Upper lobe of left lung (tissue), 4 donors: ENCODE measurements at regions not wholly inside any gene's neighbourhood (a gene's known extent, or its start where the extent isn't known, plus 50 kb on each side); places are given as distances from the start of the nearest gene placed in this dataset.

Experiments
- CTCF ChIP-seq, 6 experiments: fragments of 450-650 bp in 4 of 6; fragments of 200-600 bp in 2 of 6; sonication (generic) in 2 of 6; IDR thresholded peaks; one replicate each; pipeline ENCODE4 v1.5.1; 2016 to 2019; ENCODE audit warnings: antibody characterized with exemption in 6 of 6
- EP300 ChIP-seq, 4 donors: sonication (generic); formaldehyde crosslinking; IDR thresholded peaks; one replicate each; pipeline ENCODE4 v1.5.1; 2017; ENCODE audit warnings: antibody characterized with exemption in 4 of 4, control low read depth in 2 of 4
- POLR2A ChIP-seq, 4 donors: fragments of 450-650 bp; IDR thresholded peaks; one replicate each; pipeline ENCODE4 v1.5.1; 2016 to 2017; ENCODE audit warnings: antibody characterized with exemption in 4 of 4, mild to moderate bottlenecking in 2 of 4
- POLR2AphosphoS5 ChIP-seq, 2 donors: sonication (generic); formaldehyde crosslinking; IDR thresholded peaks; one replicate each; pipeline ENCODE4 v1.5.1; 2017; ENCODE audit warnings: antibody characterized with exemption in 2 of 2

GRCh38 chr15:61425934-61426333 is 196.8 kb upstream of the RORA start:
- TF ChIP-seq CTCF (IDR thresholded peaks at IDR 0.05) (no peak), POLR2A (IDR thresholded peaks at IDR 0.05) (no peak), POLR2AphosphoS5 (IDR thresholded peaks at IDR 0.05) (no peak), EP300 (IDR thresholded peaks at IDR 0.05) (no peak)
